GM19099 (cell line): ENCODE measurements at regions not wholly inside any gene's neighbourhood (a gene's known extent, or its start where the extent isn't known, plus 50 kb on each side); places are given as distances from the start of the nearest gene placed in this dataset.

ENCODE experiments used
- POLR2A ChIP-seq: IDR thresholded peaks from 3 replicates; pipeline ENCODE4 v1.6.1; 2011; ENCODE audit warnings: low read depth; ENCODE audit not compliant: insufficient read length; ENCODE audit errors: extremely low read depth

DNA sequence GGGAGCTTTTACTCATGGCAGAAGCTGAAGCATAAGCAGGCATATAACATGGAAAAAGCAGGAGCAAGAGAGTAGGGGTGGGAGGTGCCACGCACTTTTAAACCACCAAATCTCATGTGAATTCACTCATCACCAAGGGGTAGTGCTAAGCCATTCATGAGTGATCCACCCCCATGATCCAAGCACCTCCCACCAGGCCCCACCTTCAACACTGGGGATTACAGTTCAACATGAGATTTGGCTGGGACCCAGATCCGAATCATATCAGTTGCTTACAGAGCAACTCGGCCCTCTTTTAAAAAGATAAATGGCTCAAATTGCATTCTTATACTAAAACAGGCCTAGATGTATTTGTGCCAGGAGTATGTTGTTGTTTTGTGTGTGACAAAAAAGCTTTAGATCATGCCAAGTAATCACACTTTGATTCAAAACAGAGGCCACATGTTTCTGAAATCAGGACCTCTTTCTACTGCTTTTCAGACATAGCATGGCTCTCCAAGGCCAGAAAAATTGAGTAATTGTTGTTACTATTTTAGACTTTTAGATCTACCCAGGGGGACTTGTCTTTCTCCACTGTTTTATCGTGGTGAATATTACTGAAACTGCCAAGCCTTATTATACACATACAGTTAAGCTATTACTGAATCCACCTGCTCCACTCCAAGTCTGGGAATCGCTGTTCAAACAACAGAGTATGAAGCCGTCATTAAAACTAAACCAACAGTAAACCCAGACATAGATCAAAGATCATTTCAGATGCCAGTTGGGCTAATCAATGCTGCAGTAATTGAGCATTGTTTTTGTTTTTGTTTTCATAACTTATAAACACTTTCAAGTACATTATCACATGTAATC lies 163.3 kb downstream of the KCNJ2 start:
- no peak for TF ChIP-seq POLR2A

DNA sequence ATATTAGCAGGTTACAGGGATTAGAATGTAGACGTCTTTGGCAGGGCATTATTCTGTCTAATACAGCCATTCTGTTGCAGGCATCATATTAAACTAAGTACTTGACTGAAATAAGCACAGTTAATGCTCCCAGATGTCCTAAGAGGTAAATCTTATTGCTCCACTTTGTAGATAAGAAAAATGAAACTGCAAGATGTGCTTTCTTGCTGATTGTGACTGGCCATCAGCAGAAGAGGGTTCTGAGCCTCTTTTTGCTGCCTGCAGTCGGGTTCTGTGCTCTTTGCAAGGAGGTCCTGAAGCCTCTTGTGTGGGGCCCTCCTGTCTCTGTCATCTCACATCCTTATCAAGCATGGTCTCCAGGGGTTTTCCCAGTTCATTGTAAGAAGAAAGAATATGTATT lies 167.1 kb downstream of the KCNJ2 start:
- no peak for TF ChIP-seq POLR2A

DNA sequence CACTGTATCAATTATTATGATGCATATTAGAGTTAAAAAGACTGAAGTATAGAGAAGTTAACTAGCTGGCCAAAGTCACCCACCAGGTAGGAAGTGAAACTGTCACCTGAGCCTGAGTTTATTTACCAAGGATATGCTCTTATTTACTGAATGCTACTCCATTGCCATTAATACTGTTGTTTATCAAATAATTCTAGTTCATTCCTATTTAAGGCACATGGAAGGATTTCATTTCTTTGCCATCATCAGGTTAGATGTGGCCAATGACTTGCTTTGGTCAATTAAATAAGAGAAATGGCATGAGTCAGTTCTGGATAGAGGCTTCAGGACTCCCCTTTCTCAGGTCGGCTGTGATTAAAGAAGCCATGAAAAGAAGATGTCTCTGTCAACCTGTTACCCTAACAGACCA lies 169.6 kb downstream of the KCNJ2 start:
- TF ChIP-seq POLR2A, result no peak

DNA sequence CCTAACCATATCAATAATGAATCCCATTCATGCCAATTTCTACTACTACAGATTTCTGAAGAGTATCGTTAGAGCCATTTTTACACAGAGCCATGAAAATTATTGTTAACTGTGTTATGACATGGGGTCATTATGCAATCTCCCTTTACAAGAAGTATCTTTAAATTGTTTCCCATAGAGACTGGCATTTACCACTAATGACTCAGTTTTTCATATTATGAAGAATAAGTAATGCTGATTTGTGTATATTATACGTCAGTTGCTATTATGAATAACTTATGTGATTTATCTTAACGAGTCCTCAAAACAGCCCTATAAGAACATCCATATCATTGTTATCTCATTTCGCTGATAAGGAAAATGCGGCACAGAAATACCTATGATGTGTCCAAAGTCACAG lies 173.8 kb downstream of the KCNJ2 start:
- no peak for TF ChIP-seq POLR2A

DNA sequence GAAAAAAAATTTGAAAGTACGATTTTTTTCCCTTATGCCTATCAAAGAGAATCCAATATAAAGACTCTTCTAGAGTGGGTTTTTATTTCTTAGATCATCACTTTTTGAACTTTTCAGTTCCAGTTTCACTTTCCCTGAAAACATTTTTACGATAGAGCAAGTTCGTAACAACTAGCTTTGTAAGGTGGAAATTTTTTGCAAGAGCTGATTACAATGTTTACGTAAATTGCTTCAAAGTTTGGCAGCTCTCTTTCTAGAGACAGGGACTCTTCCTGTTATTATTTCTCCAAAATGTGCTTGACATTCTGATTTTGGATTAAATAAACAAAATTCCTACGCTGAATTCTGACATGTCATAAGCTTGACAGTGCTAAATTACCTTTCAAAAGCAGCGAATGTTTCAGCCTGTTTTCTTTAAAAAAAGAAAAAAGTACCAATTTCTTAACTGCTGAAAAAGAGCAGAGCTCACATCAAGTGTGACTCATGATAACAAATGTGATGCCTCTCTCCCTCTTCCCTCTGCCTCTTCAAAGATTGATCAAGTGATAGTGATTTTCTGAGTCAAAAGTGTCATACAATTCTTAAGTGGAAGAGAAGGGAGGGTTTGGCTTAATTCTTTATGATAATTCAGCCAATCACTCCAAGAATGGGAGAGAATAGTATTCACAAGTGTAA lies 175.2 kb downstream of the KCNJ2 start:
- no peak for TF ChIP-seq POLR2A

DNA sequence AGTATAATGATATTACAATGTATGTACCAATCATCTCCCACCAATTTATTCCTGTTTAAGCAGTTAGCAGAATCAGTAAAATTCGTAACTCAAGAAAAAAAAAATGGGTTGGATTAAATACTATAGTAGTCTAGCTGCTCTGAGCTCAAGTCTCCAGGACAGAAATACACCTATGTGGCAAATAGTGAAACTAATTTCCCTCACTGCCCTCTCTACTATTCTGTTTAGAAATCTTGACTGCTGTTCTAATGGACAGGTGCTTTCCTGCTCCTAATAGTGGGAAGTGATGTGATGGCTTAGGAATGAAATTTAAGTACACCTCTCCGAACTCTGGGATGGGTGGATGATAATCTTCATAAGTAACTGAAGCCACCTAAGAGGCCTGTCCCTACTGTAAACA lies 175.7 kb downstream of the KCNJ2 start:
- no peak for TF ChIP-seq POLR2A

DNA sequence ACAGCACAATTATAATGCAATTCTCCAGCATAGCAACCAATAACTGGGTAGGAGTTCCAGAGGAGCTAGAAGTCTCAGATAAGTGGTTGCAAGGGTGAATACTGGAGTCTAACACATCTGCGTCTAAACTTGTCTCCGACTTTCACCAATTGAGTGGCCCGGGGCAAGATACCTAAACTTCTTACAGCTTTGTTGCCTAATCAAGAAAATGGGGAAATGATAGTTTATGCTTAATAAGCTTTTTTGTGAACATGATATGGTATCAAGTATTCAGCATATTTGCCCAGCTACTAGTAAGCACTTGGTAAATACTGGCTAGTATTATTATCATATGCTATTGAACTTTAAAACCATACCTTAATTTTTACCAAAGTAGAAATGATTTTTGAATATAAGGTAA lies 183.5 kb downstream of the KCNJ2 start:
- TF ChIP-seq POLR2A, result no peak

DNA sequence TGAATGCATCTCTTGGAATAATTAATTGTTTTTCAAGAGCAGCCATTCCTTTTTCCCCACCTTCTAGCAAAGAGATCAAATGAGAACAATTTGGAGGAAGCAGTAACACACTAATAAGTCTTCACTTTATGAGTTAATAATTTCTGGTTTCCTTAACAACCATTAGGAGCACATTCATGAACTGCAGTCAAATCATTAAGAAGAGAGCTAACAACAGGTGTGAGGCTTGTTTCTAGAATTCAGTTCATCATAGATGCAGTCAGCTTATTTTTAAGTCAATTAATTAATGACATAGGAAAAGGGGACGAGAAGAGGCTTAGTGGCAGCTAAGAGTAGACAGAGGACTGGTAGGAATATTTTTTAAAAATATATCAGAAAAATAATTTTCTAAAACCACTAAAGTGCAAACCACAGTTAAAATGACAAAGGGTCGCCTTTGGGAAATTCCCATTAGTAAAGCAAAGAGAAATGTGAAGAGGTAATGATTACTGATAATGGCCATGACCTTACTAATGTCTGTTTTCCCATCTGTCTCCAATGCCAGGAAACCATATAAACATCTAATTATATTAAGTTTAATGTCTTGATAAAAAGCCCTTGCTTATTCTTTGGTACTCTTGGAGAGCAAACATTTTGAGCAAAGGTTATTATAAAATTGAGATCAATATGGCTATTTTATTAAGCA lies 184.2 kb downstream of the KCNJ2 start:
- no peak for TF ChIP-seq POLR2A

DNA sequence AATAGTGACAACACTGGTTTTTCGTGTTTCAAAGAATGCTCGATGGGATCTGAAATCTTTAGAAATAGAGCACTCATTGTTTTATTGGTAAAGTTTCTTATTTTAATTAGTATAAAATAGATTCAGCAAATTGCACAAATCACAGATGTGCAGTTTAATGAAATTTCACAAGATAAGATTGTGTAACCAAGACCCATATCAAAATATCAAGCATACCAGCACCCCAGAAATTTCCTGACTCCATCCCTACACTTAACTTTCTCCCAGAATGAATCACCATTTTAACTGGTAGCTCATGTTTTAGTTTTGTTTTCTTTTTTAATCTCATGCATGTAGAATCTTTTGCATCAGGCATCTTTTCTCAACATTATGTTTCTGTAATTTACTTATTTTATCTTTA lies 185.9 kb downstream of the KCNJ2 start:
- no peak for TF ChIP-seq POLR2A

DNA sequence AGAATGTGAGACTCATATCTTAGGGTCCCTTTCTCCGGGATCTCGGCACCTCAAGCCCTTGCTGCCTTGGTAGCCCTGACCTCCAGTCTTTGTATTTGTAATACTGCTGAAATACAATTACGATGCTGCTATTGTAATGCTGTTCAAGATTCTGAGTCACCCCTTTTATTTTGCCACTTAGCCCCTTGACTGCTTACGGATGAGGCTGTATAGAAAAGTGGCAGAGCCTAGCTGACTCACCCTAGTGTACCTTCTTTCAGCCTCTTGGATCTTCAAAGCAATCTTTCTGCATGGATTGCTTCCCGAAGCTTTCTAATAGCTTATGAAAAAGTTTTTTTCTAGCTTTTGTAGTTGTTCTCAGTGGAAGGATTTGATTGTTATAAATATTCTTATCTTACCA lies 187.9 kb downstream of the KCNJ2 start:
- TF ChIP-seq POLR2A, result no peak

DNA sequence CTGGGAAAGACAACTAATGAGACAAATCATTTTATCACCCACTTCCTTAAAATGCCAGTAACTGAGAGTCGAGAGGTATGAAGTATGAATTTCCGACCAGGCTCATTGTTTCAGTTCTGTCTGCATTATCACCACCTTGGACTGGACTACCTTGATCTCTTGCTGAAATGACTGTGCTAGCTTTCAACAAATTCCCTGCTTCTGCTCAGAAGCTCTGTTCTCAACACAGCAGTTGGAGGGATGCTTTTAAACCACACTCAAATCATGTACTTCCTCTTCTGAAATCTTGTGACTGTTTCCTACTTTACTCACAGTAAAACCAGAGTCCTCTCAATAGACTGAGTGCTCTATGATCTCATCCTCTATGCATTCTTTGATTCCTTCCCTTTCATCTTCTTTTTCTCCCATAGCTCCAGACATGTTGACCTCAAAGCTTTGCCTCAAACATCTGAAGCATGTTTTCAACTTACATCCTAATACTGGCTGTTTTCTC lies 195.8 kb downstream of the KCNJ2 start:
- TF ChIP-seq POLR2A, result no peak

DNA sequence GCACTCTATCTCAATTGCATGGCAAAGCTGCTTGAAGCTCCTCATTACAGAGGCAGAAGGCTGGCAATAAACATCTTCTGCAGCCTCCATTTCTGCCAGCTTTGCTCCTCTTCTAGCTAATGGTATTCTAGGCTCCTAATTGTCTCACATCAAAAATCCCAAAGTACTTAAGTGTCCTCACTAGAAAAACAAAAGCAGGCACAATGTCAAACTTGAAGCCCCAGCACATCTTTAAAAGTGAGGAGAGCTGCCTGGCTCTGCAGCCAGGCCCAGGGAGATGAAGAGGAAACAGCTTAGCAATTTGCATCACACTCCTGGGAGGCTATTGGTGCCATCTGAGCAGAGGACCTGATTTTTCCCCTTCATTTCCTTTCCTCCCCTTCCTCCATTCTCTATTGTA lies 197.1 kb downstream of the KCNJ2 start:
- TF ChIP-seq POLR2A, result no peak

DNA sequence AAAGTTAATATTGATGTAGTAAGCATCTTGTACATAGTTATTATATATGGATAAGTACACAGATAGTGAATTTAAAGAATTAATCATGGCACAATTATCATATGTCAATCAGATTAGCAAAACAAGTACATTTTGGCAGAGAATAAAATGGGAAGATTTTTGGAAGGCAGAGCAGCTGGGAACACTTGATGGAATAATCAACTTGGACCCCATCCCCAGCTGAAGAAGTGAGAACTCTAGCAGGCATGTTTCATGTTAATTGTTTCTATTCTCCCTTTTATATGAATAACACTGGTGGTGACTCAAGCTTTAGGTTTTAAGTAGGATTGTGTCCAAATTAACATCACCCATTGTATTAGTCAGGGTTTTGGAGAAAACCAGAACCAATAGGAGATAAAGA lies 198.7 kb downstream of the KCNJ2 start:
- no peak for TF ChIP-seq POLR2A

DNA sequence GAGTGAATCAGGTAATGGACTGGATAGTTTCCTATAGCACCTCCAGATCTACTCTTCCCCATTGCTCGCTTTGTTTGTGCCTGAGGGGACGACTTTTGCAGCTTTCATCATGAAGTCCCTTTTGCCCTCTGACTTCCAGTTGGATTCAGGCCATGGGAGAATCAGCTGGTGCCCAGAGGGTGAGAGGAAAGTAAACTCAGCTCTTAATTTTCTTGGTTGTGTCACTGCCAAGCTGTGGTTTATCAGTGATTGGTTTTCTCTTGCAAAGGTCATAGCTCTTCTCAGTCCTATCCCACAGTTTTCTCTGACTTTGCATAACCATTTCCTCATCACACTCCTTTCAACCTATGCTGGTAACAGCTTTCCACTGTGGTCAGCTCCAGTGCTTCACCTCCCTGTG lies 200.1 kb downstream of the KCNJ2 start:
- no peak for TF ChIP-seq POLR2A

DNA sequence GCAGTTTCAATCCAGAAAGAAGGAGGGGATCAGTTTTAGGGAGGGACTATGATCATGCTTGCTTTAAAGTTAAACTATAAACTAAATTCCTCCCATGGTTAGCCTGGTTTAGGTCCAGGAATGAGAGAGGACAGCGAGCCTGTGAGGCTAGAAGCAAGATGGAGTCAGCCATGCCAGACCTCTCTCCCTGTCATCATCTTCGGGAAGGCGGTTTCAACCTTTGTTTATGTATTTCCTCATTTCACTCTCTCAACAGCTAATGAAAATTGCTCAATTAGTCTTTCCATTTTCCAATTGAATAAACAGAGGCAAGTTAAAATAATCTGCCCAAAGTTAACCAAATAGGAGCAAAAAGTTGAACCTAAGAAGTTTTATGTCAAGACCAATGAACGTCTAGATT lies 201.5 kb downstream of the KCNJ2 start:
- TF ChIP-seq POLR2A, result no peak

DNA sequence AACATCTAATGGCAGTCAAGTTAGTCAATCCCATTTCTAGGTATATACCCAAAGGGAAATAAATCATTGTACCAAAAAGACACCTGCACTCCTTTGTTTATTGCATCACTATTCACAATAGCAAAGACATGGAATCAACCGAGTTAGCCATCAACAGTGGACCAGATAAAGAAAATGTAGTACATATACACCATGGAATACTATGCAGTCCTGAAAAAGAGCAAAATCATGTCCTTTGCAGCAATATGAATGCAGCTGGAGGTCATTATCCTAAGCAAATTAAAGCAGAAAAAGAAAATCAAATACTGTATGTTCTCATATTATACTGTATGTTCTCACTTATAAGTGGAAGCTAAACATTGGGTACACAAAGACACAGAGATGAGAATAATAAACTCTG lies 204.0 kb downstream of the KCNJ2 start:
- TF ChIP-seq POLR2A, result no peak

DNA sequence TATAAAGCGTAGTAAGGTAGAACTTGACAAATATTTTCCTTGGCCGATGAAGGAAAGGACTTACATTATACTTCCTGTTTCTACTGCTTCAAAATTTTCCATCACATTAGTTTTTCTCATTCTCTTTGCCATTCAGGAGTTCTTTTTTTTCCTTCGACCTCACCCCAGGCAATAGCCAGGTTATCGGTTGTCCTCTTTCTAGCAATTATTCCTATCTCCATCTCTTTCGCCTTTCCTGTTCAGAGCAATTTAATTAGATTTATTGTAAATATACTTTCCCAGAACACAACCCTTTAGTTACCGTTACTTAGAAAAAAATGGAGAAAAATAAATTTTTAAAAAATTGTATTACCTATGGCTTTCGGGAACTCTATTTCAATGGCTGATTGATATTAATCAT lies 205.2 kb downstream of the KCNJ2 start:
- no peak for TF ChIP-seq POLR2A

DNA sequence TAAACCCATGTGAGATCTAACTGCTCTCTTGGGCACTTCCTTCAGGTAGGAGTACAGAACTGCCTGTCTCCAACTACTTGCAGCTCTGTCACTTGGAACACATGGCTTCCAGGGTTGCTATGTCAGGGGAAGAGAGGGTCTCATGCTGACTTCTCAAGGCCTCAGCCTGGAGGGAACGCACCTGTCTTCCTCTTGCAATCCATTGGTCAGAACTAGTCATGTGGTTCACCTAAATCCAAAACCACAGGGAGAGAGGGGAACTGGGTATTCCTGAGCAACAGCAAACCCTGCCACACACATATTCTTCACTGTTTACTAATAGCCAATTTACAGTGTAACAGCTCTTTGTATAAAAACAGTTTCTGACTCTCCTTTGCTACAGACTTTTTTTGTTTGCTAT lies 206.1 kb downstream of the KCNJ2 start:
- no peak for TF ChIP-seq POLR2A
